ENCODE measurements at regions not wholly inside any gene's neighbourhood (a gene's known extent, or its start where the extent isn't known, plus 50 kb on each side); places are given as distances from the start of the nearest gene placed in this dataset.
A peak's percentile ranks its signal among the peaks of the same experiment; 100 is the strongest.

GRCh38 chr9:91160181-91160580, 201.5 kb downstream of the AUH start:
- 46% methylated on average over 3 of the region's 22 CpGs; no CpG with 5 or more reads in 1 of the 2 donors for WGBS, 2 donors
- H3K4me1 ChIP-seq: peaks cover 15 to 50% (median 16%) of the 10 kb centered on the region in 3 donors
- H3K4me3 ChIP-seq: peak overlapping the region in 3 of 4 donors; percentile 20 to 35 (median 29)
- no peaks in the 10 kb centered on the region for H3K9me3 ChIP-seq
- TF ChIP-seq POLR2A (IDR thresholded peaks at IDR 0.05): no peak
- no peak for TF ChIP-seq CTCF (IDR thresholded peaks at IDR 0.05)
- H3K27me3 ChIP-seq: no peaks in the 10 kb centered on the region
- no peak for DNase-seq
- H3K27ac ChIP-seq: peak overlapping the region; percentile 32 to 68 (median 52)
- H3K36me3 ChIP-seq: no peaks in the 10 kb centered on the region
- intact Hi-C loops (cut with DNase I): no loop called here

GRCh38 chr9:91160599-91161464, 200.9 kb downstream of the AUH start:
- Histone ChIP-seq H3K9me3 (no peaks in the 10 kb centered on the region), H3K4me3 (no peak overlapping the region), H3K27ac (no peak overlapping the region), H3K27me3 (no peaks in the 10 kb centered on the region), H3K4me1 (peaks cover 16 to 56% (median 16%) of the 10 kb centered on the region in 3 donors), H3K36me3 (no peaks in the 10 kb centered on the region)
- TF ChIP-seq CTCF (IDR thresholded peaks at IDR 0.05) (no peak), POLR2A (IDR thresholded peaks at IDR 0.05) (no peak)
- no peak for DNase-seq
- WGBS, 2 donors: 85 to 100% methylated on average over 1 to 8 of the region's 31 CpGs
- intact Hi-C loops (cut with DNase I): no loop called here

- Histone ChIP-seq H3K36me3 (no peaks in the 10 kb centered on the region), H3K4me3 (no peak overlapping the region), H3K27me3 (no peaks in the 10 kb centered on the region), H3K27ac (peak overlapping the region in 2 of 4 donors; percentile 8 to 63), H3K4me1 (peaks cover 15 to 62% (median 16%) of the 10 kb centered on the region in 3 donors), H3K9me3 (no peaks in the 10 kb centered on the region)
- 63 to 76% methylated on average over 5 to 6 of the region's 13 CpGs for WGBS, 2 donors
- DNase-seq: no peak
- intact Hi-C loops (cut with DNase I): no loop called here
- no peak for TF ChIP-seq CTCF (IDR thresholded peaks at IDR 0.05)
- no peak for TF ChIP-seq POLR2A (IDR thresholded peaks at IDR 0.05)
Observed at GRCh38 chr9:91161465-91162300, 200.0 kb downstream of the AUH start.

- H3K36me3 ChIP-seq: no peaks in the 10 kb centered on the region
- H3K9me3 ChIP-seq: no peaks in the 10 kb centered on the region
- TF ChIP-seq POLR2A (IDR thresholded peaks at IDR 0.05) (no peak), CTCF (IDR thresholded peaks at IDR 0.05) (no peak)
- H3K4me3 ChIP-seq: no peak overlapping the region
- DNase-seq: no peak
- peak overlapping the region in 2 of 4 donors; percentile 8 to 63 for H3K27ac ChIP-seq
- intact Hi-C loops (cut with DNase I): no loop called here
- no peaks in the 10 kb centered on the region for H3K27me3 ChIP-seq
- H3K4me1 ChIP-seq: peaks cover 14 to 58% (median 16%) of the 10 kb centered on the region in 3 donors
- 47 to 71% methylated on average over 4 to 5 of the region's 5 CpGs for WGBS, 2 donors
Observed at GRCh38 chr9:91162311-91162710, 199.4 kb downstream of the AUH start.

Measured in esophagus squamous epithelium (tissue), 5 donors.